ENCODE measurements at regions not wholly inside any gene's neighbourhood (a gene's known extent, or its start where the extent isn't known, plus 50 kb on each side); places are given as distances from the start of the nearest gene placed in this dataset.

DNA sequence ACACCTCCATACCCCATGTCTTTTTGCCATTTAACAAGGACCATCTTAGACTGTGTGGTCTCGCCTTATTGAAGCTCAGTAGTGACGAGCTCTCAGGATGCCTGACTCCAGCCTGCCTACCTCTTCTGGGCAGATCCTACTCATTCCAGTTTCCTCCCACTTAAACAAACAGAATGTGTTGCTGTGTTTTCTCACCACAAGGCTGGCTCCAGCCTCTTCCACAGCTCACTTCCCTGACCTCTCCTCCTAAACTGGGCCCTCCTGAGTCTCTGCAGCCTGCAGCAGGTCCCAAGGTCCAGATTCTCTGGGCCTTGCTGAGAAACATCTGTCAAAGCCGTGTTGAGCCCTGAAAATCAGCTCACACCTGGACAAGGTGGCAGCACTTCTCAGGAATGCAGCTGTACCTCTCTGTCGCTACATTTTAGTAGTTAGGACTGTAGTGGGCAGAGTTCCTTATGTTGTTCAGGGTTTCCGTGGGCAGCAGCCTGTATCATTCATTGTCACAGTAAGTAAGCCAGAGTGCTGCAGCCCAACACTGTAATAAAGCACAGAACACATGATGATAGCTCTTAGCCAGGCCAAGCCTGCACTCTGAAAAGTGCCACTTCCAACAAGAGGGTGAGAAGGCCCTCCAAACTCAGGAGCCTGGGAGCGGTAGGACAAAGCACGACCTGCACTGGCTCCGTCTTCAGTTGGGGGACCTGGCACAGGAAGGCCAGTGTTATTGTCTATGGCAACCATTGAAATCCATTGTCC is 68.5 kb downstream of the NKX2-1 start (continued):
- TF ChIP-seq EMX1 (CRISPR knock-in tag; IDR thresholded peaks at IDR 0.05) (no peak), MXD4 (CRISPR knock-in tag; IDR thresholded peaks at IDR 0.05; ENCODE audit: borderline replicate concordance) (no peak), TCF7 (CRISPR knock-in tag; IDR thresholded peaks at IDR 0.05; ENCODE audit: low read depth) (no peak)

DNA sequence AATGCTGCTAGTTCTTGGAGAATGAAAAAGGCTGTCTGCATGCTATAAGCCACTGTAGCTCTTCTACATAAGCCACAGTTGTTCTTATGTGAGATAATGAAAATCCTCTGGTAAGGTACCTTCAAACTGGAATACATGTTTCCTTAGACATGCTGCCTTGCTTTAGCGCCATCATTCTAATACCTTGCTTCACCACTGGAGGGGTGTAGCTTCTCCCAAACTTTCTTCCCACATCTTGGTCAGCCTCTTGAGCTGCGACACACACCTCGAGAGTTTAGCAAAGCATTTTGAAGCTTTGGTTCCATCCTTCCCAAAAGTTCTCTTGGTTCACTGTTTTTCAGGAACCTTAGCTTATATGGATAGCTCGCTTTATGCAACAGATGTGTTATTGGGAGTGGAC is 69.5 kb downstream of the NKX2-1 start:
- Mint-ChIP-seq H3K9me3 (no peaks in the 10 kb centered on the region), H3K36me3 (no peaks in the 10 kb centered on the region), H3K27me3 (ENCODE audit: low read depth) (peaks cover 68% of the 10 kb centered on the region), H3K4me1 (peaks cover 11% of the 10 kb centered on the region), H3K4me3 (no peak overlapping the region), H3K27ac (no peak overlapping the region)
- ATAC-seq (peak; percentile 72), DNase-seq (ENCODE audit: low spot score) (no peak)
- POLR2A ChIA-PET = no interaction called here
- TF ChIP-seq, protein P1, sequence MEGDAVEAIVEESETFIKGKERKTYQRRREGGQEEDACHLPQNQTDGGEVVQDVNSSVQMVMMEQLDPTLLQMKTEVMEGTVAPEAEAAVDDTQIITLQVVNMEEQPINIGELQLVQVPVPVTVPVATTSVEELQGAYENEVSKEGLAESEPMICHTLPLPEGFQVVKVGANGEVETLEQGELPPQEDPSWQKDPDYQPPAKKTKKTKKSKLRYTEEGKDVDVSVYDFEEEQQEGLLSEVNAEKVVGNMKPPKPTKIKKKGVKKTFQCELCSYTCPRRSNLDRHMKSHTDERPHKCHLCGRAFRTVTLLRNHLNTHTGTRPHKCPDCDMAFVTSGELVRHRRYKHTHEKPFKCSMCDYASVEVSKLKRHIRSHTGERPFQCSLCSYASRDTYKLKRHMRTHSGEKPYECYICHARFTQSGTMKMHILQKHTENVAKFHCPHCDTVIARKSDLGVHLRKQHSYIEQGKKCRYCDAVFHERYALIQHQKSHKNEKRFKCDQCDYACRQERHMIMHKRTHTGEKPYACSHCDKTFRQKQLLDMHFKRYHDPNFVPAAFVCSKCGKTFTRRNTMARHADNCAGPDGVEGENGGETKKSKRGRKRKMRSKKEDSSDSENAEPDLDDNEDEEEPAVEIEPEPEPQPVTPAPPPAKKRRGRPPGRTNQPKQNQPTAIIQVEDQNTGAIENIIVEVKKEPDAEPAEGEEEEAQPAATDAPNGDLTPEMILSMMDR (IDR thresholded peaks at IDR 0.05) = peak; percentile 22; the same call in 1 of the 2 replicates
- TF ChIP-seq CREM (CRISPR knock-in tag; IDR thresholded peaks at IDR 0.05) (no peak), TCF7 (CRISPR knock-in tag; IDR thresholded peaks at IDR 0.05; ENCODE audit: low read depth) (no peak), ZNF416 (CRISPR knock-in tag; IDR thresholded peaks at IDR 0.05) (no peak)
- CTCF ChIA-PET = interaction anchor here (0.6 to 6.2 kb wide), 27 partner anchors 8 to 381 kb away, joined by 3 to 69 read pairs (median 5); no protein-coding TSS in a partner anchor

DNA sequence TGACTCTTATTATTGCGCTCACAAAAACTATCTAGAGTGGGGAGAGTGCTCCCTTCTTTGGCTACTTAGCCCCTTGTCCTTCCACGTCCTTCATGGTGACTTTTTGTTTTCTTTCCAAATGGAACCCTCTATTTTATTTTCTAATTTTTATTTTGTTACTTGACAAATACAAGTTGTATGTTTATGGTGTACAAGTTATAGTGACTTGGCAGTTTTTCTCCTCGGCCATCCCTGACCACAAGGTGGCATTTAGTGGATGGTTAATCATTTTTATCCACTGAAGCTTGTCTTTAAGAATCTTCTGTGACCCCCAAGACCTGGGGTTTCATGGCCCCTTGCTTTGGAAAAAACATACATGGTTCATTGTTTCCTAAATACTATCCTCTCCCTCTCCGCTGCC is 70.1 kb downstream of the NKX2-1 start:
- no peak for TF ChIP-seq NFE2L1 (CRISPR knock-in tag; IDR thresholded peaks at IDR 0.05)
- TF ChIP-seq, protein P2, sequence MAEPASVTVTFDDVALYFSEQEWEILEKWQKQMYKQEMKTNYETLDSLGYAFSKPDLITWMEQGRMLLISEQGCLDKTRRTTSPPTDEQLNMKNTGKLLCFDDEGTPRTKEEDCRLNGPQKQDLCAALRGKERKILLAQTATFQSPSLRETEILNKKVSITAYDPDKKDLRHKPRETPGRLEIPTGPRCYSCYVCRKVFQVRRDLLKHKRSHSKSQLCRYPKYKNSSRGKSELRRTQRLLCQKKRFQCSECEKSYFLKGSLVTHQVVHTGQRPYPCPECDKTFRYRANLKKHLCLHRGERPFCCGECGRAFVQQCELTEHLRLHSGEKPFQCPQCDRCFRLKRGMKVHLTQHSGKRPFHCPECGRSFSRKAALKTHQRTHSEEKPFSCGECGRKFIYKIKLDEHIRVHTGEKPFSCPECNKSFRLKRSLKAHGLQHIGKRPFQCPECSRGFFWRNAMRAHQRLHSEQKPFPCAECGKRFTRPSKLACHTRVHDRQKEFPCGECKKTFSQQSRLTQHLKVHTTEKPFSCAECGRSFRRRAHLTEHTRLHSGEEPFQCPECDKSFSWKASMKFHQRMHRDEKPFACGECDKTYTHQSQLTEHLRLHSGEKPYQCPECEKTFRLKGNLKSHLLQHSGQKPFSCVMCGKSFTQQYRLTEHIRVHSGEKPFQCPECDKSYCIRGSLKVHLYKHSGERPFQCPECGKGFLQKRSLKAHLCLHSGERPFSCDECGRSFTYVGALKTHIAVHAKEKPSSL (CRISPR knock-in tag; conservative IDR thresholded peaks at IDR 0.05) = no peak
- TF ChIP-seq, protein P3, sequence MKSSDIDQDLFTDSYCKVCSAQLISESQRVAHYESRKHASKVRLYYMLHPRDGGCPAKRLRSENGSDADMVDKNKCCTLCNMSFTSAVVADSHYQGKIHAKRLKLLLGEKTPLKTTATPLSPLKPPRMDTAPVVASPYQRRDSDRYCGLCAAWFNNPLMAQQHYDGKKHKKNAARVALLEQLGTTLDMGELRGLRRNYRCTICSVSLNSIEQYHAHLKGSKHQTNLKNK (CRISPR knock-in tag; IDR thresholded peaks at IDR 0.05) = no peak
- TF ChIP-seq, protein P4, sequence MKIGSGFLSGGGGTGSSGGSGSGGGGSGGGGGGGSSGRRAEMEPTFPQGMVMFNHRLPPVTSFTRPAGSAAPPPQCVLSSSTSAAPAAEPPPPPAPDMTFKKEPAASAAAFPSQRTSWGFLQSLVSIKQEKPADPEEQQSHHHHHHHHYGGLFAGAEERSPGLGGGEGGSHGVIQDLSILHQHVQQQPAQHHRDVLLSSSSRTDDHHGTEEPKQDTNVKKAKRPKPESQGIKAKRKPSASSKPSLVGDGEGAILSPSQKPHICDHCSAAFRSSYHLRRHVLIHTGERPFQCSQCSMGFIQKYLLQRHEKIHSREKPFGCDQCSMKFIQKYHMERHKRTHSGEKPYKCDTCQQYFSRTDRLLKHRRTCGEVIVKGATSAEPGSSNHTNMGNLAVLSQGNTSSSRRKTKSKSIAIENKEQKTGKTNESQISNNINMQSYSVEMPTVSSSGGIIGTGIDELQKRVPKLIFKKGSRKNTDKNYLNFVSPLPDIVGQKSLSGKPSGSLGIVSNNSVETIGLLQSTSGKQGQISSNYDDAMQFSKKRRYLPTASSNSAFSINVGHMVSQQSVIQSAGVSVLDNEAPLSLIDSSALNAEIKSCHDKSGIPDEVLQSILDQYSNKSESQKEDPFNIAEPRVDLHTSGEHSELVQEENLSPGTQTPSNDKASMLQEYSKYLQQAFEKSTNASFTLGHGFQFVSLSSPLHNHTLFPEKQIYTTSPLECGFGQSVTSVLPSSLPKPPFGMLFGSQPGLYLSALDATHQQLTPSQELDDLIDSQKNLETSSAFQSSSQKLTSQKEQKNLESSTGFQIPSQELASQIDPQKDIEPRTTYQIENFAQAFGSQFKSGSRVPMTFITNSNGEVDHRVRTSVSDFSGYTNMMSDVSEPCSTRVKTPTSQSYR (CRISPR knock-in tag; IDR thresholded peaks at IDR 0.05) = no peak
- Mint-ChIP-seq H3K4me3 (no peak overlapping the region), H3K36me3 (no peaks in the 10 kb centered on the region), H3K9me3 (no peaks in the 10 kb centered on the region), H3K27me3 (ENCODE audit: low read depth) (peaks cover 70% of the 10 kb centered on the region), H3K27ac (no peak overlapping the region), H3K4me1 (peaks cover 11% of the 10 kb centered on the region)
- ChIA-PET POLR2A (no interaction called here), CTCF (interaction anchor here (1.0 to 6.2 kb wide), 14 partner anchors 9 to 380 kb away, joined by 3 to 69 read pairs (median 6); no protein-coding TSS in a partner anchor)
- DNase-seq (ENCODE audit: low spot score) = no peak
- ATAC-seq = no peak

DNA sequence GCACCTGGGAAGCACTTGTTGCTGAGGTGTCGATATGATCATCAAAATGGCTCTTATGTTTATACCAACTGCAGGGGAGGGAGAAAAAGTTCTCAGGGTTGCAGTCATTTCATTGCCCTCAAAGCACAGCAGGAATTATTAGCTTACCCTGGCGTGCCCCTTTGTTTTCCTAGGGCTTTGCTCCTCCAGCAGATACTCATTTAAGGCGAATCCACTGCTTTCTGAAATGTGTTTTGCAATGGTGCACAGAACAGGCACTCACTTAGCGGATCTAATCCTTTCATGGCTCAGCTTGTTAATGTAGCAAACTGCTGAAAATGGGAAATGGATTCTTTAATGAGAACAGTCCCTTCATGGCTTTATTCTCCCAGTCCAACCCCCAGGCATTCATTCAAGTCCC is 76.7 kb downstream of the NKX2-1 start:
- H3K36me3 Mint-ChIP-seq = no peaks in the 10 kb centered on the region
- ATAC-seq (peak; percentile 18; the same call in 1 of the 2 replicates), DNase-seq (ENCODE audit: low spot score) (no peak)
- POLR2A ChIA-PET = no interaction called here
- H3K9me3 Mint-ChIP-seq = no peaks in the 10 kb centered on the region
- peaks cover 48% of the 10 kb centered on the region for H3K4me1 Mint-ChIP-seq
- H3K27ac Mint-ChIP-seq = no peak overlapping the region
- H3K27me3 Mint-ChIP-seq (ENCODE audit: low read depth) = peaks cover 92% of the 10 kb centered on the region
- CTCF ChIA-PET = interaction anchor here (1.5 to 3.6 kb wide), 6 partner anchors 9 to 374 kb away, joined by 4 to 28 read pairs (median 8); no protein-coding TSS in a partner anchor
- no peak for TF ChIP-seq GABPB1 (CRISPR knock-in tag; IDR thresholded peaks at IDR 0.05)
- TF ChIP-seq, protein P5, sequence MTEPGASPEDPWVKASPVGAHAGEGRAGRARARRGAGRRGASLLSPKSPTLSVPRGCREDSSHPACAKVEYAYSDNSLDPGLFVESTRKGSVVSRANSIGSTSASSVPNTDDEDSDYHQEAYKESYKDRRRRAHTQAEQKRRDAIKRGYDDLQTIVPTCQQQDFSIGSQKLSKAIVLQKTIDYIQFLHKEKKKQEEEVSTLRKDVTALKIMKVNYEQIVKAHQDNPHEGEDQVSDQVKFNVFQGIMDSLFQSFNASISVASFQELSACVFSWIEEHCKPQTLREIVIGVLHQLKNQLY (CRISPR knock-in tag; IDR thresholded peaks at IDR 0.05) = no peak
- no peak for TF ChIP-seq SMAD3 (CRISPR knock-in tag; IDR thresholded peaks at IDR 0.05; ENCODE audit: borderline replicate concordance)
- TF ChIP-seq, protein P6, sequence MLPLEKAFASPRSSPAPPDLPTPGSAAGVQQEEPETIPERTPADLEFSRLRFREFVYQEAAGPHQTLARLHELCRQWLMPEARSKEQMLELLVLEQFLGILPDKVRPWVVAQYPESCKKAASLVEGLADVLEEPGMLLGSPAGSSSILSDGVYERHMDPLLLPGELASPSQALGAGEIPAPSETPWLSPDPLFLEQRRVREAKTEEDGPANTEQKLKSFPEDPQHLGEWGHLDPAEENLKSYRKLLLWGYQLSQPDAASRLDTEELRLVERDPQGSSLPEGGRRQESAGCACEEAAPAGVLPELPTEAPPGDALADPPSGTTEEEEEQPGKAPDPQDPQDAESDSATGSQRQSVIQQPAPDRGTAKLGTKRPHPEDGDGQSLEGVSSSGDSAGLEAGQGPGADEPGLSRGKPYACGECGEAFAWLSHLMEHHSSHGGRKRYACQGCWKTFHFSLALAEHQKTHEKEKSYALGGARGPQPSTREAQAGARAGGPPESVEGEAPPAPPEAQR (CRISPR knock-in tag; IDR thresholded peaks at IDR 0.05) = no peak
- peak overlapping the region; percentile 39 for H3K4me3 Mint-ChIP-seq
